ENCODE measurements at regions not wholly inside any gene's neighbourhood (a gene's known extent, or its start where the extent isn't known, plus 50 kb on each side); places are given as distances from the start of the nearest gene placed in this dataset.

GRCh38 chr7:153322991-153323390 lies 563.4 kb downstream of the ACTR3B start:
- Histone ChIP-seq H2AFZ (ENCODE audit: insufficient read depth, low read depth, low read length, poor library complexity, severe bottlenecking) (no peak overlapping the region), H3K9ac (ENCODE audit: insufficient read depth, low read length, poor library complexity, severe bottlenecking) (no peak overlapping the region), H3K79me2 (ENCODE audit: insufficient read depth, low read length) (no peaks in the 10 kb centered on the region), H3K27ac (ENCODE audit: low read depth in 1 of 2, low read length in 2 of 2) (no peak overlapping the region), H3K4me1 (ENCODE audit: control insufficient read depth in 1 of 2, insufficient read depth in 2 of 2, low read length in 2 of 2) (no peaks in the 10 kb centered on the region), H3K9me3 (replicated peaks in 1 of 2; ENCODE audit: control insufficient read depth in 1 of 2, insufficient read depth in 1 of 2, low read length in 2 of 2) (peaks cover 38 to 49% of the 10 kb centered on the region in 2 donors), H3K4me2 (replicated peaks; ENCODE audit: extremely low read depth, low read length, poor library complexity, severe bottlenecking) (no peak overlapping the region), H3K36me3 (replicated peaks in 1 of 2; ENCODE audit: control insufficient read depth in 1 of 2, insufficient read depth in 2 of 2, low read length in 2 of 2) (no peaks in the 10 kb centered on the region), H3K27me3 (ENCODE audit: control insufficient read depth in 2 of 2, insufficient read depth in 2 of 2, low read length in 2 of 2) (no peaks in the 10 kb centered on the region), H3K4me3 (replicated peaks in 1 of 3; ENCODE audit: low read depth in 2 of 3, low read length in 3 of 3) (no peak overlapping the region), H4K20me1 (ENCODE audit: insufficient read depth, low read length) (no peaks in the 10 kb centered on the region)
- DNase-seq, result no peak
- no peaks in the 10 kb centered on the region for H3K4me1 Mint-ChIP-seq
- no peaks in the 10 kb centered on the region for H3K36me3 Mint-ChIP-seq
- H3K9me3 Mint-ChIP-seq, result peaks cover 13 to 37% (median 24%) of the 10 kb centered on the region in 7 donors
- 92% methylated on average over 9 of the region's 11 CpGs for WGBS (ENCODE audit: insufficient coverage)
- intact Hi-C loops (cut with micrococcal nuclease), result no loop called here
- no peak for TF ChIP-seq CTCF (IDR thresholded peaks at IDR 0.05)
- H3K4me3 Mint-ChIP-seq, result no peak overlapping the region
- no peak overlapping the region for H3K27ac Mint-ChIP-seq
- H3K27me3 Mint-ChIP-seq (ENCODE audit: low read depth in 3 of 3), result no peaks in the 10 kb centered on the region

DNA sequence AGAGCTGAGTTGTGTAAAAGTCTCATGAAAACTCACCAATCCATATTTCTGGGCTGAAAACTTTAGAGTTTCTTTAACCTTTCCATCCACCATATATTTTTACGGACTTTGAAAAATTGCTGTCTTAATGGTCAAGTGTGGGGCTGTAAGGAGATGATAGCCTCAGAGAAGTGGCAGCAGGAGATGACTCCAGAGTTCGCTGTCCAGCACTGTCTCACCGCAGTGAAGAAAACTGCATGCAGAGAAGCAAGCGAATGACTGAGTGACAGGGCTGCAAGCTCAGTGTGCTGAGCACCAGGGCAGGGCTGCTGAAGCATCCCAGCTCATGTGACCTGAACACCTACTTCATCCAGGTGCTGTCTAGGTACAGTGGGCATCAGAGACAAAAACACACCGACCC lies 564.5 kb downstream of the ACTR3B start:
- Mint-ChIP-seq H3K27me3 (ENCODE audit: low read depth in 3 of 3) (no peaks in the 10 kb centered on the region), H3K4me3 (no peak overlapping the region), H3K4me1 (no peaks in the 10 kb centered on the region), H3K27ac (no peak overlapping the region), H3K36me3 (no peaks in the 10 kb centered on the region), H3K9me3 (peaks cover 11 to 37% (median 20%) of the 10 kb centered on the region in 7 donors)
- H3K27me3 ChIP-seq (ENCODE audit: control insufficient read depth in 2 of 2, insufficient read depth in 2 of 2, low read length in 2 of 2), result no peaks in the 10 kb centered on the region
- no peaks in the 10 kb centered on the region for H3K79me2 ChIP-seq (ENCODE audit: insufficient read depth, low read length)
- no peaks in the 10 kb centered on the region for H3K36me3 ChIP-seq (replicated peaks in 1 of 2; ENCODE audit: control insufficient read depth in 1 of 2, insufficient read depth in 2 of 2, low read length in 2 of 2)
- no peak overlapping the region for H3K4me2 ChIP-seq (replicated peaks; ENCODE audit: extremely low read depth, low read length, poor library complexity, severe bottlenecking)
- H4K20me1 ChIP-seq (ENCODE audit: insufficient read depth, low read length), result no peaks in the 10 kb centered on the region
- DNase-seq, result no peak
- H3K4me3 ChIP-seq (replicated peaks in 1 of 3; ENCODE audit: low read depth in 2 of 3, low read length in 3 of 3), result no peak overlapping the region
- no peaks in the 10 kb centered on the region for H3K4me1 ChIP-seq (ENCODE audit: control insufficient read depth in 1 of 2, insufficient read depth in 2 of 2, low read length in 2 of 2)
- intact Hi-C loops (cut with micrococcal nuclease), result no loop called here
- 94% methylated on average over 3 of the region's 5 CpGs for WGBS (ENCODE audit: insufficient coverage)
- no peak overlapping the region for H3K27ac ChIP-seq (ENCODE audit: low read depth in 1 of 2, low read length in 2 of 2)
- H3K9me3 ChIP-seq (replicated peaks in 1 of 2; ENCODE audit: control insufficient read depth in 1 of 2, insufficient read depth in 1 of 2, low read length in 2 of 2), result peaks cover 42 to 53% of the 10 kb centered on the region in 2 donors
- H3K9ac ChIP-seq (ENCODE audit: insufficient read depth, low read length, poor library complexity, severe bottlenecking), result no peak overlapping the region
- TF ChIP-seq CTCF (IDR thresholded peaks at IDR 0.05), result no peak
- H2AFZ ChIP-seq (ENCODE audit: insufficient read depth, low read depth, low read length, poor library complexity, severe bottlenecking), result no peak overlapping the region

All from CD14-positive monocyte (primary cell).